ENCODE measurements at regions not wholly inside any gene's neighbourhood (a gene's known extent, or its start where the extent isn't known, plus 50 kb on each side); places are given as distances from the start of the nearest gene placed in this dataset.
"Not testable (repeated sequence)": the region's sequence is repeated elsewhere in the genome, so short reads cannot be mapped to it uniquely, and the experiment has no call there.

GRCh38 chr20:29327600-29328420, 1929.7 kb upstream of the DEFB115 start:
- not testable (repeated sequence) for H3K9me2 ChIP-seq (ENCODE audit: insufficient read depth); H3K36me3 ChIP-seq (ENCODE audit: insufficient read depth); H3K27ac ChIP-seq (ENCODE audit: low read depth); H4K20me1 ChIP-seq (replicated peaks; ENCODE audit: insufficient read depth); H3K79me2 ChIP-seq (replicated peaks; ENCODE audit: insufficient read depth); ATAC-seq; H3K4me3 Mint-ChIP-seq; H3K4me1 Mint-ChIP-seq; H3K4me1 ChIP-seq (ENCODE audit: insufficient read depth); H3F3A ChIP-seq (replicated peaks; ENCODE audit: low read depth); H2AFZ ChIP-seq; H3K27ac Mint-ChIP-seq
- peaks cover 99% of the 10 kb centered on the region for H3K9me3 Mint-ChIP-seq
- H3K36me3 Mint-ChIP-seq (ENCODE audit: low read depth): peaks cover 66% of the 10 kb centered on the region
- peak; percentile 63 for DNase-seq (ENCODE audit: low spot score)
- peak overlapping the region; percentile 48 for H3K4me3 ChIP-seq
- H3K4me2 ChIP-seq: peak overlapping the region; percentile 68
- TF ChIP-seq, protein P1, sequence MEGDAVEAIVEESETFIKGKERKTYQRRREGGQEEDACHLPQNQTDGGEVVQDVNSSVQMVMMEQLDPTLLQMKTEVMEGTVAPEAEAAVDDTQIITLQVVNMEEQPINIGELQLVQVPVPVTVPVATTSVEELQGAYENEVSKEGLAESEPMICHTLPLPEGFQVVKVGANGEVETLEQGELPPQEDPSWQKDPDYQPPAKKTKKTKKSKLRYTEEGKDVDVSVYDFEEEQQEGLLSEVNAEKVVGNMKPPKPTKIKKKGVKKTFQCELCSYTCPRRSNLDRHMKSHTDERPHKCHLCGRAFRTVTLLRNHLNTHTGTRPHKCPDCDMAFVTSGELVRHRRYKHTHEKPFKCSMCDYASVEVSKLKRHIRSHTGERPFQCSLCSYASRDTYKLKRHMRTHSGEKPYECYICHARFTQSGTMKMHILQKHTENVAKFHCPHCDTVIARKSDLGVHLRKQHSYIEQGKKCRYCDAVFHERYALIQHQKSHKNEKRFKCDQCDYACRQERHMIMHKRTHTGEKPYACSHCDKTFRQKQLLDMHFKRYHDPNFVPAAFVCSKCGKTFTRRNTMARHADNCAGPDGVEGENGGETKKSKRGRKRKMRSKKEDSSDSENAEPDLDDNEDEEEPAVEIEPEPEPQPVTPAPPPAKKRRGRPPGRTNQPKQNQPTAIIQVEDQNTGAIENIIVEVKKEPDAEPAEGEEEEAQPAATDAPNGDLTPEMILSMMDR (conservative IDR thresholded peaks at IDR 0.05; ENCODE audit: low read depth in 2 of 2): peak; percentile 59 to 73
- H3K27me3 Mint-ChIP-seq (ENCODE audit: insufficient read depth, low read depth, poor library complexity): peaks cover 24% of the 10 kb centered on the region
- H3K27me3 ChIP-seq (ENCODE audit: insufficient read depth): peaks cover 39% of the 10 kb centered on the region

GRCh38 chr20:29330429-29331115, 1926.9 kb upstream of the DEFB115 start:
- Mint-ChIP-seq H3K36me3 (ENCODE audit: low read depth) (peaks cover 78% of the 10 kb centered on the region), H3K9me3 (peaks cover 99% of the 10 kb centered on the region), H3K27me3 (ENCODE audit: insufficient read depth, low read depth, poor library complexity) (peaks cover 24% of the 10 kb centered on the region)
- not testable (repeated sequence) for H3K36me3 ChIP-seq (ENCODE audit: insufficient read depth); H3K27ac Mint-ChIP-seq; H3K79me2 ChIP-seq (replicated peaks; ENCODE audit: insufficient read depth); H3K9me2 ChIP-seq (ENCODE audit: insufficient read depth); H3K4me1 ChIP-seq (ENCODE audit: insufficient read depth); H3F3A ChIP-seq (replicated peaks; ENCODE audit: low read depth); H3K4me2 ChIP-seq; H4K20me1 ChIP-seq (replicated peaks; ENCODE audit: insufficient read depth); ATAC-seq; H3K4me3 Mint-ChIP-seq; H3K27ac ChIP-seq (ENCODE audit: low read depth); H3K4me1 Mint-ChIP-seq; H3K4me3 ChIP-seq; DNase-seq (ENCODE audit: low spot score); H2AFZ ChIP-seq
- peaks cover 19% of the 10 kb centered on the region for H3K27me3 ChIP-seq (ENCODE audit: insufficient read depth)

GRCh38 chr20:29349836-29350235, 1907.6 kb upstream of the DEFB115 start:
- no peaks in the 10 kb centered on the region for H3K79me2 ChIP-seq (replicated peaks; ENCODE audit: insufficient read depth)
- DNase-seq (ENCODE audit: low spot score) (no peak), ATAC-seq (no peak)
- H2AFZ ChIP-seq: no peak overlapping the region
- no peaks in the 10 kb centered on the region for H3F3A ChIP-seq (replicated peaks; ENCODE audit: low read depth)
- H3K4me1 ChIP-seq (ENCODE audit: insufficient read depth): no peaks in the 10 kb centered on the region
- Mint-ChIP-seq H3K36me3 (ENCODE audit: low read depth) (peaks cover 48% of the 10 kb centered on the region), H3K4me3 (no peak overlapping the region), H3K27me3 (ENCODE audit: insufficient read depth, low read depth, poor library complexity) (peaks cover 5% of the 10 kb centered on the region), H3K9me3 (peaks cover 100% of the 10 kb centered on the region), H3K4me1 (no peaks in the 10 kb centered on the region), H3K27ac (no peak overlapping the region)
- H3K9me2 ChIP-seq (ENCODE audit: insufficient read depth): no peaks in the 10 kb centered on the region
- H3K4me2 ChIP-seq: no peak overlapping the region
- no peak overlapping the region for H3K4me3 ChIP-seq
- no peaks in the 10 kb centered on the region for H3K27me3 ChIP-seq (ENCODE audit: insufficient read depth)
- no peaks in the 10 kb centered on the region for H4K20me1 ChIP-seq (replicated peaks; ENCODE audit: insufficient read depth)
- no peak overlapping the region for H3K27ac ChIP-seq (ENCODE audit: low read depth)
- no peaks in the 10 kb centered on the region for H3K36me3 ChIP-seq (ENCODE audit: insufficient read depth)
- TF ChIP-seq, protein P1 (conservative IDR thresholded peaks at IDR 0.05; ENCODE audit: low read depth in 2 of 2): no peak
- TF ChIP-seq ZNF462 (CRISPR knock-in tag; IDR thresholded peaks at IDR 0.05) (no peak), NANOG (IDR thresholded peaks at IDR 0.05; ENCODE audit: borderline replicate concordance) (no peak)
